ENCODE measurements at regions not wholly inside any gene's neighbourhood (a gene's known extent, or its start where the extent isn't known, plus 50 kb on each side); places are given as distances from the start of the nearest gene placed in this dataset.

- H3K9ac ChIP-seq (ENCODE audit: low read depth, low read length): no peak overlapping the region
- H3K36me3 ChIP-seq (ENCODE audit: control insufficient read depth, insufficient read depth, low read length): no peaks in the 10 kb centered on the region
- H3K27me3 ChIP-seq (ENCODE audit: control insufficient read depth, insufficient read depth, low read length): no peaks in the 10 kb centered on the region
- no peaks in the 10 kb centered on the region for H3K4me1 ChIP-seq (ENCODE audit: control insufficient read depth, insufficient read depth, low read length)
- no peak overlapping the region for H3K4me3 ChIP-seq (ENCODE audit: low read depth, low read length)
- H3K27ac ChIP-seq (ENCODE audit: low read depth, low read length): no peak overlapping the region
- H3K9me3 ChIP-seq (ENCODE audit: control insufficient read depth, insufficient read depth, low read length): peaks cover 26% of the 10 kb centered on the region
These were observed 538.8 kb downstream of the TCERG1L start for GRCh38 chr10:130772676-130773075.

GRCh38 chr10:130773941-130774340 is 537.6 kb downstream of the TCERG1L start:
- Histone ChIP-seq H3K36me3 (ENCODE audit: control insufficient read depth, insufficient read depth, low read length) (no peaks in the 10 kb centered on the region), H3K4me3 (ENCODE audit: low read depth, low read length) (no peak overlapping the region), H3K9me3 (ENCODE audit: control insufficient read depth, insufficient read depth, low read length) (peaks cover 16% of the 10 kb centered on the region), H3K27me3 (ENCODE audit: control insufficient read depth, insufficient read depth, low read length) (no peaks in the 10 kb centered on the region), H3K4me1 (ENCODE audit: control insufficient read depth, insufficient read depth, low read length) (no peaks in the 10 kb centered on the region), H3K27ac (ENCODE audit: low read depth, low read length) (no peak overlapping the region), H3K9ac (ENCODE audit: low read depth, low read length) (no peak overlapping the region)

- Histone ChIP-seq H3K9ac (ENCODE audit: low read depth, low read length) (no peak overlapping the region), H3K4me1 (ENCODE audit: control insufficient read depth, insufficient read depth, low read length) (no peaks in the 10 kb centered on the region), H3K27ac (ENCODE audit: low read depth, low read length) (no peak overlapping the region), H3K9me3 (ENCODE audit: control insufficient read depth, insufficient read depth, low read length) (peaks cover 6% of the 10 kb centered on the region; the same call in 1 of the 2 replicates), H3K36me3 (ENCODE audit: control insufficient read depth, insufficient read depth, low read length) (no peaks in the 10 kb centered on the region), H3K4me3 (ENCODE audit: low read depth, low read length) (no peak overlapping the region), H3K27me3 (ENCODE audit: control insufficient read depth, insufficient read depth, low read length) (no peaks in the 10 kb centered on the region)
These were observed 536.6 kb downstream of the TCERG1L start for GRCh38 chr10:130774871-130775270.

- Histone ChIP-seq H3K9ac (ENCODE audit: low read depth, low read length) (no peak overlapping the region), H3K27me3 (ENCODE audit: control insufficient read depth, insufficient read depth, low read length) (no peaks in the 10 kb centered on the region), H3K4me3 (ENCODE audit: low read depth, low read length) (no peak overlapping the region), H3K27ac (ENCODE audit: low read depth, low read length) (no peak overlapping the region), H3K9me3 (ENCODE audit: control insufficient read depth, insufficient read depth, low read length) (peaks cover 2% of the 10 kb centered on the region; the same call in 1 of the 2 replicates), H3K36me3 (ENCODE audit: control insufficient read depth, insufficient read depth, low read length) (no peaks in the 10 kb centered on the region), H3K4me1 (ENCODE audit: control insufficient read depth, insufficient read depth, low read length) (no peaks in the 10 kb centered on the region)
These were observed 536.2 kb downstream of the TCERG1L start for GRCh38 chr10:130775311-130775710.

- Histone ChIP-seq H3K9ac (ENCODE audit: low read depth, low read length) (no peak overlapping the region), H3K36me3 (ENCODE audit: control insufficient read depth, insufficient read depth, low read length) (no peaks in the 10 kb centered on the region), H3K9me3 (ENCODE audit: control insufficient read depth, insufficient read depth, low read length) (no peaks in the 10 kb centered on the region), H3K27ac (ENCODE audit: low read depth, low read length) (no peak overlapping the region), H3K4me3 (ENCODE audit: low read depth, low read length) (no peak overlapping the region), H3K27me3 (ENCODE audit: control insufficient read depth, insufficient read depth, low read length) (no peaks in the 10 kb centered on the region), H3K4me1 (ENCODE audit: control insufficient read depth, insufficient read depth, low read length) (no peaks in the 10 kb centered on the region)
These were observed 534.8 kb downstream of the TCERG1L start for GRCh38 chr10:130776724-130777123.

GRCh38 chr10:130777507-130778165 is 533.9 kb downstream of the TCERG1L start:
- no peaks in the 10 kb centered on the region for H3K4me1 ChIP-seq (ENCODE audit: control insufficient read depth, insufficient read depth, low read length)
- H3K36me3 ChIP-seq (ENCODE audit: control insufficient read depth, insufficient read depth, low read length): no peaks in the 10 kb centered on the region
- H3K9ac ChIP-seq (ENCODE audit: low read depth, low read length): no peak overlapping the region
- H3K9me3 ChIP-seq (ENCODE audit: control insufficient read depth, insufficient read depth, low read length): no peaks in the 10 kb centered on the region
- H3K4me3 ChIP-seq (ENCODE audit: low read depth, low read length): no peak overlapping the region
- no peak overlapping the region for H3K27ac ChIP-seq (ENCODE audit: low read depth, low read length)
- H3K27me3 ChIP-seq (ENCODE audit: control insufficient read depth, insufficient read depth, low read length): no peaks in the 10 kb centered on the region

- Histone ChIP-seq H3K9ac (ENCODE audit: low read depth, low read length) (no peak overlapping the region), H3K4me1 (ENCODE audit: control insufficient read depth, insufficient read depth, low read length) (no peaks in the 10 kb centered on the region), H3K27ac (ENCODE audit: low read depth, low read length) (no peak overlapping the region), H3K27me3 (ENCODE audit: control insufficient read depth, insufficient read depth, low read length) (no peaks in the 10 kb centered on the region), H3K36me3 (ENCODE audit: control insufficient read depth, insufficient read depth, low read length) (no peaks in the 10 kb centered on the region), H3K9me3 (ENCODE audit: control insufficient read depth, insufficient read depth, low read length) (no peaks in the 10 kb centered on the region), H3K4me3 (ENCODE audit: low read depth, low read length) (no peak overlapping the region)
These were observed 533.4 kb downstream of the TCERG1L start for GRCh38 chr10:130778166-130778545.

GRCh38 chr10:130780763-130781162 is 530.8 kb downstream of the TCERG1L start:
- Histone ChIP-seq H3K27me3 (ENCODE audit: control insufficient read depth, insufficient read depth, low read length) (no peaks in the 10 kb centered on the region), H3K4me1 (ENCODE audit: control insufficient read depth, insufficient read depth, low read length) (no peaks in the 10 kb centered on the region), H3K9me3 (ENCODE audit: control insufficient read depth, insufficient read depth, low read length) (no peaks in the 10 kb centered on the region), H3K36me3 (ENCODE audit: control insufficient read depth, insufficient read depth, low read length) (no peaks in the 10 kb centered on the region), H3K27ac (ENCODE audit: low read depth, low read length) (no peak overlapping the region), H3K9ac (ENCODE audit: low read depth, low read length) (no peak overlapping the region), H3K4me3 (ENCODE audit: low read depth, low read length) (no peak overlapping the region)

GRCh38 chr10:130781206-130781605 is 530.3 kb downstream of the TCERG1L start:
- H3K9ac ChIP-seq (ENCODE audit: low read depth, low read length): no peak overlapping the region
- H3K4me3 ChIP-seq (ENCODE audit: low read depth, low read length): no peak overlapping the region
- H3K27me3 ChIP-seq (ENCODE audit: control insufficient read depth, insufficient read depth, low read length): no peaks in the 10 kb centered on the region
- no peaks in the 10 kb centered on the region for H3K36me3 ChIP-seq (ENCODE audit: control insufficient read depth, insufficient read depth, low read length)
- H3K9me3 ChIP-seq (ENCODE audit: control insufficient read depth, insufficient read depth, low read length): no peaks in the 10 kb centered on the region
- H3K27ac ChIP-seq (ENCODE audit: low read depth, low read length): no peak overlapping the region
- no peaks in the 10 kb centered on the region for H3K4me1 ChIP-seq (ENCODE audit: control insufficient read depth, insufficient read depth, low read length)

GRCh38 chr10:130781623-130782022 is 529.9 kb downstream of the TCERG1L start:
- Histone ChIP-seq H3K36me3 (ENCODE audit: control insufficient read depth, insufficient read depth, low read length) (no peaks in the 10 kb centered on the region), H3K9ac (ENCODE audit: low read depth, low read length) (no peak overlapping the region), H3K9me3 (ENCODE audit: control insufficient read depth, insufficient read depth, low read length) (no peaks in the 10 kb centered on the region), H3K27ac (ENCODE audit: low read depth, low read length) (no peak overlapping the region), H3K4me1 (ENCODE audit: control insufficient read depth, insufficient read depth, low read length) (no peaks in the 10 kb centered on the region), H3K27me3 (ENCODE audit: control insufficient read depth, insufficient read depth, low read length) (no peaks in the 10 kb centered on the region), H3K4me3 (ENCODE audit: low read depth, low read length) (no peak overlapping the region)

- Histone ChIP-seq H3K27ac (ENCODE audit: low read depth, low read length) (no peak overlapping the region), H3K4me3 (ENCODE audit: low read depth, low read length) (no peak overlapping the region), H3K9ac (ENCODE audit: low read depth, low read length) (no peak overlapping the region), H3K4me1 (ENCODE audit: control insufficient read depth, insufficient read depth, low read length) (no peaks in the 10 kb centered on the region), H3K36me3 (ENCODE audit: control insufficient read depth, insufficient read depth, low read length) (no peaks in the 10 kb centered on the region), H3K9me3 (ENCODE audit: control insufficient read depth, insufficient read depth, low read length) (no peaks in the 10 kb centered on the region), H3K27me3 (ENCODE audit: control insufficient read depth, insufficient read depth, low read length) (no peaks in the 10 kb centered on the region)
These were observed 529.1 kb downstream of the TCERG1L start for GRCh38 chr10:130782467-130782866.

Measured in HUES48 (cell line).